Bone marrow (tissue), 2 donors: ENCODE measurements at regions not wholly inside any gene's neighbourhood (a gene's known extent, or its start where the extent isn't known, plus 50 kb on each side); places are given as distances from the start of the nearest gene placed in this dataset.

Experiments used
- DNase-seq, 2 donors: peaks; one replicate each; lab custom pipeline; 2025; lab: John Stamatoyannopoulos, UW

DNA sequence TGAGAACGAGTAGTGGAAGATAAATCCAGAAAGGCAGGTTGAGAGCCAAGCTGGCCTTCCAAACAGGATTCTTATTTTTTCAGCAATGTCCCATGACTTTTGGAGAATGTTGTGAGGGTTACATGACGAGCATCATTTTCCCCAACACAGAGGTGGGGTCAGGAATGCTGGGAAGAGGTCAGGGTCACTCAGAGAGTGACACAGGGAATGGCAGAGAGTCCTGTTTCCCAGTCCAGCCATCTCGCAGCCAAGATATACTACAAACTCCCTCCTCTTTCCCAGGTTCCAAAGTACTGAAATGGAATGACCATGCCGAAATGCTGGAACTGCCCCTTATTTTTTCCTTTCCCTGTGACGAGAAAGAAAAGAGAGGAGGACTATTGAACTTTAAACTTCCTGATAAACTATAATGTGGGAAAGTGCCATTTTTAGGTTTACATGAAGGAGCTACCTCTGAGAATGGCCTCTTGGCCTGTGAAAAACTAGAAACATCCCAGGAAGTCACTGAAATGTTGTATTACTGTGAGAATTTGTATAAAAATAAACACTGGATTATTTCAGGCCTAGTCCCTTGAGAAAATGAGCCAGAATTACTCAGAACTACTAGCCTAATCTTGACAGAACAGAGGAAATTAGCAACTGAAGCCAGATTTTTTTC is 420.4 kb downstream of the CETN3 start:
- DNase-seq, result no peak

DNA sequence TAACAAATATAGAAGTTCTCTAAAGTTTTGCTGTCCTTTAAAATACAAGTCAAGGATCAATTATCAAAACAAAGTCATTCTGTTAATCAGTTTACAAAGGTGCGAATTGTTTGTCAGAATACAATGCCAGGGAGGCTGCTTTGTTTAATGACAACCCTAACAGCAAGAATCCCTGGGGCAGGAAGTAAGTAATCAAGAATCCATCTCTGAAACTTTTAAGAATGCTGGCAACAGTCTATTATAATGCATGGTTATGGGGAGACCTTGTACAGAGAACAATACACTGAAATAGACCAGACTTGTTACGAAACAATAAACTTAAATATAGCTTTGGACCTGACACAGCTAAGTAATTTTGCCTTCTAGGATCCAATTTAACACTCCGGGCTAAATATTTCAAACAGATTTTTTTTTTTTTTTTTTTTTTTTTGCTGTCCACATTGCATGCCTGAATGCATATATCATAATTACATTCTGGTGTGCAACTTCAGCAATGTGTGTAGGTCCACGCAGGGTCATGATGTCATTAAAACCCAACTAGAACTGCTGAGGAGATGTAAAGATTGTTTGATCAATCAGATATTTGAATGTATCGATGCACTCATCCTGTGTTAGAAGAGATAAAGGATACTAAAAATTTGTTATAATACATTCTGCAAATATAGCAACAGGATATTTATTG is 421.3 kb downstream of the CETN3 start:
- no peak for DNase-seq

DNA sequence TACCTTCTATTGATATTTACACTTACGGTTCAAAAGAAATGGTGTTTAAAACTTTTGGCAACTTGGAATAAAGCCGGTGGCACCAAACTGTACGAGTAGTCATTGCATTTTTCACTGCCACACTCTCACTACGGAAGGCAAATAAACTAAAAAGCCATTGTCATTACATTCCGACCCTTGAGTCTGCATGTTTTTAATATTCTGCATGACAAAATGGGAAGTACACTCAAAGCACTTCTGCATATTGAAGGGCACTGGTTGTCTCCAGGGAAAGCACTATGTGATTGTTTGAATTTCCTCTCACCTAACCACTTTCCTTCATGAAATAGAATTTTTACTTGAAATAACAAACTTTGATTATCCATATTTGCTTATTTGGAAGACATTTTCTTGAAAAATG is 426.3 kb downstream of the CETN3 start:
- DNase-seq, result no peak

DNA sequence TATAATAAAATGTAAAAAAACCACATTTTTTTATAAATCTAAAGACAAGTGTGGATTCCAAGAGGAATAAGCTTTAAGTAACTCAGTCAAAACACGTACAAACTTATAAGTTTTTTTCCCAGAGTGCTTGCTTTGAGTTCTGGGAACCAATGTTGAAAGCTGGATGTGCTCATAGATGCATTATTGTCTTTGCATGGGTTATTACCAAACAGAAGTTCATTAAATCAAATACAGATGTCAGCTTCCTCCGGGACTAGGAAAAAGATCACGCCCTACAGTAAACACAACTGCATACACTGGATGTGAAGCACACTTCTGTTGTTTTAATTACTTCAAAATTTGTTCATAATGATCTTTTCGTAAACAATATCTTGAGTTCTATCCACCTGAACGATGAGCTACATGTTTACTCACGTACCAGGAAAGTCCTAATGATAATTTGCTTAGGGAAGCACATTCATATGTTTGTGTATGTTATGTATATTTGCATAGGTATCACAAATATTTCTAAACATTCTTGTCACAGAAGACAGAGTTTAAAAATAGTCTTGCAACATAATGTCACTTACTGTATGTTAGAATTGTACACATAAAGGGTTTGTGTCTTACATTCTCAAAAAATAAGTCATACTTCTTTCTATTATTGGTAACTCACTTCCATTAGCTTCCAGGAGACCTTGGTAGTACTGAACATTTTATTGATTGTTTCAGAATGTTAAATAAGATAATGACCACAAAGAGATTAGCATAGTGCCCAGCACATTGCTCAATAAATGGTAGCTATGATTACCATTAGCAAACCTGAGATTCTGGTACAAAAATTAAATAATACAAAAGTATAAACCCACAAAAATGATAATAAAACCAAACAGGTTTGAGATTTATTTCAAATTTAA is 427.4 kb downstream of the CETN3 start:
- DNase-seq, result no peak

DNA sequence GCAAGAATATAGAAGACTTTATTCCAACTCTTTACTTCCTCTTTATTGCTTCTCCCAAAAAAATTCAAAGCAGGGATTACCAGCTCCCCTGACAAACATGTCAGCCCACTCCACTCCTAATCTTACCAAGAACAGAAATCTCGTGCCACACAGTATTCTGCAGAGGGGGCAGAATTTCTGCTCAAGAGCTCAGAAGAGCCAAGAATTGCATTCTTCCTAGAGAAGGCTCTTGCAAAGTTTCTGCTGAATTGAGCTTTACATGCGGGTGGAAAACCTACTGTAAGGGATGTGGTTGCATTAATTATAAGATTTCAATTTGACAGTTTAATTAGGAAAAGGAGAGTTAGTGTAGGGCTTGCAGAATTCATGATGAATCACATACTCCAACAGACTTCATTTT is 428.5 kb downstream of the CETN3 start:
- DNase-seq, result no peak

DNA sequence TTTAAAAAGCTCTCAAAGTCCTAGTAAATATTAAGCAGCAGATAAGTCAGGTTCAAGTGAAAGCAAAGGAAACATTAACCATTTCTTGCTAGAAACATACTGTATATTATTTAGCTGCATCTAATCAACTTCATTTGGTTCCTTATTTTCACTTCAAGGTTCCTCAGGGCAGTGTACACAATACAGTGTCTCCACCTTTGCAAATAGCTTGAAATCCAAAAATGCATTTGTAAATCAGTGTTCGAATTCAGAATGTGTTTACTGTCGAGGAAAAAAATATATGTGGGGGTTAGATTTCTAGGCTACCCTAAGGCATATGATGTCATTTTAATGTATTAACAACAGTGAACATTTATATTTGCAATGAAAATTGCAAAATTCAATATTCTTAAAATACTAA is 436.0 kb downstream of the CETN3 start:
- no peak for DNase-seq

DNA sequence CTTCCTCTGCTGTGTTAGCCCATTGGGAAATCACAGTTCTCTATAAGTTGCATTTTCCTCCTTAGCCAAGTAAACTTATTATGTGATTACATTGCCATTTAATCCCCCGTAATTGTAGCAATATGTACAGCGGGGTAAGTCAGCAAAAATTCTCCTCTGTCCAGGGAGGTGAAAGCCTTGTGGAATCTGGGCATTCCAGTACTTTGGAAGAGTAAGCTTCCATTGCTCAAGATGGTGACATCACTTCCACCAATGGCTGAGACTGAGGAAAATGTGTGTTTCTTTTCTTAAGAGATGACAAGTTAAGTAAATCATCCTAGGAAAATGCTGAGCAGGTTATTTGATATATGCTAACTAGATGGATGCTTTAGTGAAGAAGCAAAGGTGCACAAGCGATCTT is 436.7 kb downstream of the CETN3 start:
- DNase-seq, result no peak

DNA sequence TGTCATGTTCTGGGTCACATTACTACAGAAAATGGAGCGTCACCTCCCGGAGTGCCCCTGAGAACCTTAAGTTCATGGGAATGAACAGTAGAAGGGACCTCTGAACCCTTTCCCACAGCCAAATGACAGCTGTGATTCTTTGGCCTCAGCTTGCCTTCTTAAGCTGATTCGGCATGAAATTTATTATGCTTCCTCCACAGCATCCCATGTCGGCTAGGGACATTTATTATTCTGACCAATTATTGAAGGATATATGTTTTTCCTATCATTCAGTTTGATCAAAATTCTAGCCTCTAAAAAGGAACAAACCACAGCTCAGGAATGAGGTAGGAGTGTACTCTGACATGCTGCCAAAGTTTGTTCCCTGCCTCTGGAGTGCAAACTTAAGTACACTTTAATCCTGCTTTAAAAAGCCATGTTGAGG is 440.6 kb downstream of the CETN3 start:
- DNase-seq, result no peak

DNA sequence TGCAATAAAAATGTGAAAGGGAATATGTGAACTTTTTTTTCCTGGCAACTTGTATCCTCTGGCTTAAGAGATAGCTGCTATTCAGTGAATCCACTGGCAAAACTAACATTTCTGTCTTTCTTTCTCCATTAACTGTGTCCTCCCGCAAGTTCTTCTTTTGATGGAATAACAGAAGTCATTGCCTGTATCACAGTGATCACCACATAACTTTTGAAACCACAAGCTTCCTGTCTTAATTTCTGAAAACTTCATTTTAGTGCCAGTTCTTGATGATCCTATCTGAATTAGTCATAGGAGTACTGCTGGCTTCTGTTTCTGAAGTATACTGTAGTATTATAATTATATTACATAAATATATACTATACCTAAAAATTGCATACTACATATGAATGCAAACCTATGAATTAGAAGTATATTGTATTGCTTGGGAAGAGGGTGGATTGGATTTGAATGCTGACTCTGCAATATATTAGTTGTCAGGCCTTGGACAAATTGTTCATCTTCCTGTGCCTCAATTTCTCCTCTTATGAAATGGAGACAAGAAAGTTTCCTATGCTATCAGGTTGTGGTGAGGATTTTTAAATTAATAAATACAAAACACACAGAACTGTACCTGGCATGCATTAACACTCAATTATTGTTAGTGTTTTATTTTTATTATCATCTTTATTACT is 441.6 kb downstream of the CETN3 start:
- peak in 1 of 2 donors; percentile 88 for DNase-seq

DNA sequence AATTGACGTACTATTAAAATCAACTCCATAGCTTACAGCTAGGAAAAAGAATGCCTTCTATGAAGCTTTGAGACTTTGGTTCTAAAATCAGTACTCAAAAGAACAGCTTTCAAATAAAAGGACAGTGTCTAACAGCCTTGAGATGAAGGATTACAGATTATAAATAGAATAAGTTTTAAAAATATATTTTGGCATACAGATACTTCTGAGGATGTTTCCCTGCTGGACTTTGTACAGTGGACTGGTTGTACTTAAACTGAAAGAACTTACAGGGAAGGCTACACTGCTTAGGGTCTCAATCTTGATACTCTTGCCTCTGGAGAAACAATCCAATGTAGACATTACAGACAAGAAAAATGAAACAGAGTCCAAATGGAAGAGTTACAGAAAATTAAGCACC is 452.7 kb downstream of the CETN3 start:
- no peak for DNase-seq

DNA sequence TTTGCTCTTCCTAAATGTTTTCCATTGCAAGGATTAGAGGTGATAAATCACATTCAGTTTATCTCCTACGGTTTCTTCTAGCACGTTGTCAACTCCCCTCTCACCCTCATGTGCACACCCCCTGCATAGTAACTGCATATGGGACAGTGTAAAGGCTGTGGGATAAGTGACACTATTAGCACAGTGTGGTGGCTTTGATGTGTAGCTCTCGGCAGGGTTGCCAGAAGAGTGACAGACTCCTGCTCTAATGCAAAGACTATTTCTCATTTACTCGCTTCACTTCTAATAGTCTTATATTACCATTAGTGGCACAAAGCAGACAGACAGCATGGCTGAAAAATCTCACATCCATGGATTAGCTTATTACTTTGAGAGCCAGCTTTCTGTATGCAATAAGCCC is 454.6 kb downstream of the CETN3 start:
- DNase-seq, result no peak

DNA sequence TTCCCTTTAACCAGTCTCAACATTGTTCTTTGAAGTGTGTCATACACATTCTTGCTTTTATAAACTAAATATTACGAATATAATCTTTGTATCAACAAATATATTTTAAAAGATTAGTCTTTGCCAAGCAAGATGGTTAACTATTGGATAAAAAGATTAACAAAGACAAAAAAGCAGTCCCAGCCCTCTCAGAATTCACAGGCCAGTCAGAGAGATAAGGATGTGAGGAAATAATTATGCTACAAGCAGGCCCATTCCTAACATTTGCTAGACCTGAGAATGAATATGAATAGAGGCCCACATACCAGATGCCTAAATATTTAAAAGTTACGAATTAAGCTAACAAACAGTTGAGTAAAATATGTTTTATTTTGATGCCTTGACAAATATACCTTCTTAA is 457.7 kb downstream of the CETN3 start:
- no peak for DNase-seq

DNA sequence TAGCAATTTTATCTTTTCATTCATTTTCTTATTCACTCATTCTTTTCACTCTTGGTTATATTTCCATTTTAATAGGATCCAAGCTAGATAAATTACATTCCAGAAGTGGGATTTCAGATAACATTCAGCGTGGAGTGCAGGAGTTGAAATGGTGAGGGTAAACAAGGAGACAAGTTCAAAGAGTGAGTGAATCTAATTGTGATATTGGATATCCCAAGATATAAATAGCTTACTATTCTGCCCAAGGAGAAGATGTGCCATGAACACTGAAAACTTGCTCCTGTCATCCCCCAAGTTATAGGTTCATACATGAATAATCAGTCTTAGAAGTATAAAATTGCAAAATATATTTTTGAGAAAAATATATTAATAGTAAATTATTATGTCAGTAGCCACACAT is 459.3 kb downstream of the CETN3 start:
- DNase-seq, result no peak

DNA sequence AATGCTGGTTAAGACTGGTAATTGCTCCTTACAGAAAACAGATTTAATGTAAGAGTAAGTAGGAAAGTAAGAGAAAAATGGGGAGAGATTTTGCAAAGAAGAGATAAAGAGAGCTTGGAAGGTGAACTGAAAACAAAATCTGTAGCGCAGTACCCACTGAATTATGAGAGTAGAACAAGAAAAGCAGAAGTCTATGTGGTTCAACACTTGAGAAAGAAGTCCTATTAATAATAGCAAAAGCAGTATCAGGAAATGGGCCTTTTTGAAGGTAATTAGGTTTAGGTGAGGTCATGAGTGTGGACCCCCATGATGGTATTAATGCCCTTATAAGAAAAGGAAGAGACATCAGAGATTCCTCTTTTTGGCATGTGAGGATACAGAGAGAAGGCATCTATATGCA is 460.6 kb downstream of the CETN3 start:
- no peak for DNase-seq

DNA sequence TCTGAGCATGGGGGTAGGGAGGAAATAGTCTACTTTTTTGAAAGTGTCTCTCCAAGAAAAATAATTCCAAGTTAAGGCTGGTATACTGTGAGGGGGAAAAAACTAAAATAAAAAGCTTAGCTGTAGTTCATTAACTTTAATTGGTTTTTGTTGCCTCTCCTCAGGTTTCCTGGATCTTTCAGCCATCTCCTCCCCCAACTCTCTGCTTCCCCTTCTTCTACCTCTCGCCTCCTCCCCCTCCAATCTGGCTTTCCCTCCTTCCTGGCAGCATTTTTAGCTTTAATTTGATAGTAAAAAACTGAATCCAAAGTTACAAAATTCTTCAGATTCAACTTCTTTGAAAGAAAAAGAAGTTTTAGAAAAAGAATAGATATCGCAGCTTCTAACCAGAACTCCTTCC is 462.6 kb downstream of the CETN3 start:
- DNase-seq, result no peak

DNA sequence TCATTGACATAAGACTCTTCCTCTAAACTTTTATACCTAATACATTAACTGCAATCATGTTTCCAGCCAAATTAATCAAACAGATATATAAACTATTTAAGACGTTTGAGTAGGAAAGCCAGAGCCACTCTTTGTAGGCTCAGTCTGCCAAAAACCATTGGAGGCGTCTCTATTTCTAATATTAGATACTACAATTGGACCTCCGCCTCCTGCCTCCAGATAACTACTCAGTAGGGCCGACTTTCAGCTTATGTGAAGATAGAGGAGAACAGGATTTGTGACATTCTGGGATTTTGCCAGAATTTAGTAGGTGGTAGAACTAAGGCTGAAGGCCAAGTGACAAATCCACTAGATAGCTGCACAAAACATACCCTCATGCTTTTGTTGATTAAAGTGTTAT is 463.0 kb downstream of the CETN3 start:
- DNase-seq, result no peak

DNA sequence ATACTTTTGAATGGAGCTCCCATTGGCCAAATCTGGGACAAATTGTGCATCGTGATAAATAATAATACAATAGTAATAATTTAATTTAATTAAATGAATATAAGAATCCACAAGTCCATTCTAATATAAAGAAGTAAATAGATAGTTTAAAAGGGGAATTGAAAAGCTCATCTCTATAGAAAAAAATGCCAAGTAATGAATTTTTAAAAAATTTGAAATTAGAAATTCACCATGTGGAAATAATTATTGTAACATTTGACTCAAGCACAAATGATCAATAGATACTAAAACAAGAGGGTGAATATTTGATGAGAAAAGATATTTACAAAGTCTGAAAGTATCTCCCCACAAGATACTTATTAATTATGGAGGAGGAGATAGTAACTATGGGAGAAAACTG is 467.4 kb downstream of the CETN3 start:
- no peak for DNase-seq

DNA sequence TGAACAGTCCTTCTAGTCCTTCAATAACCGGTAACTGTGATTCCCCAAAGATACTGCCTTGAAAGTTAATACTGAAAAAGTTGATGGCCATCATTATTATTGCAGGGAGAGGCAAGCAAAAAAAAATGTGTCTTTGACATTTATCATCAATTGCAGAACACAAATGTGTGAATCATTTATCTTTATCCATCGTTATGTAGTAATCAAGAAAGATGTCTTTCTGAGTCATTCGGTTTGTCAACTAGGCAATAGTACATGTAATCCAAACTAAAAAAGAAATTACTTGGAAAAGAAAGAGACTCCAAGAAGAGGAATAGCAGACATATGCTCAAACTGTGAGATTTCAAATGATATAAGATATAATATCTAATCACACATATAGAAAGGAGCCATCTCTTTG is 473.0 kb downstream of the CETN3 start:
- no peak for DNase-seq

DNA sequence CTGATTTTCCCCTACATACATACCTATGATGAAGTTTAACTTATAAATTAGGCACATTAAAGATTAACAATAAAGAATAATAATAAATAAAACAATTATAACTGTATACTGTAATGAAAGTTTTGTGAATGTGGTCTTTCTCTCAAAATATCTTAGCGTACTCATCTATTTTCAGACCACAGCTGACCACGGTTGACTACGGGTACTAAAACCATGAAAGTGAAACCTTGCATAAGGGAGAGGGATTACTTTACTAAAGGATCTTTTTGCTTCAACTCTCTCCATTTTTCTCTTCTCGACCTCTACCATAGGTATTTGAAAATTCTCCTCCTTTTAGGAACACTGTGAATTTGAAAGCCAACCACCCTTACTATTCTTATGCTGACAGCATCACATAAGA is 475.5 kb downstream of the CETN3 start:
- DNase-seq, result no peak

DNA sequence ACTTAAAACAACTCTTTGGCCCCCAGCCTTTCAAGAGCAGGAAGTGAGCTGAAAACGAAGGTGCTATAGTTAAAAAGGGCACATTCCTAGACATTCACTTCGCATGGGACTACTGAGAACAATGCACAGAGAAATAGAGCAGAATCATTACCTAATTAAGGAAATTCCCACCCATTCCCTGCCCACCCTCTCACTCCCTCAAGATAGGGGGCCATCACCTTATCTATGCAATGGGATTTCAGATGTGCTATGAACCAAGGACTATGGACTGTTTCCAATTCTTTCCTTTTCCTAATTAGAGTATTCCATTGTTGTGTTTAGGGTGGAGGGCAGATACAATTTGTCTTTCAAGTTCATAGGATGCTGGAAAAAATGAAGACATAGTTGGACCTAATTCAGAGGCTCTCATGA is 476.8 kb downstream of the CETN3 start:
- DNase-seq, result no peak

DNA sequence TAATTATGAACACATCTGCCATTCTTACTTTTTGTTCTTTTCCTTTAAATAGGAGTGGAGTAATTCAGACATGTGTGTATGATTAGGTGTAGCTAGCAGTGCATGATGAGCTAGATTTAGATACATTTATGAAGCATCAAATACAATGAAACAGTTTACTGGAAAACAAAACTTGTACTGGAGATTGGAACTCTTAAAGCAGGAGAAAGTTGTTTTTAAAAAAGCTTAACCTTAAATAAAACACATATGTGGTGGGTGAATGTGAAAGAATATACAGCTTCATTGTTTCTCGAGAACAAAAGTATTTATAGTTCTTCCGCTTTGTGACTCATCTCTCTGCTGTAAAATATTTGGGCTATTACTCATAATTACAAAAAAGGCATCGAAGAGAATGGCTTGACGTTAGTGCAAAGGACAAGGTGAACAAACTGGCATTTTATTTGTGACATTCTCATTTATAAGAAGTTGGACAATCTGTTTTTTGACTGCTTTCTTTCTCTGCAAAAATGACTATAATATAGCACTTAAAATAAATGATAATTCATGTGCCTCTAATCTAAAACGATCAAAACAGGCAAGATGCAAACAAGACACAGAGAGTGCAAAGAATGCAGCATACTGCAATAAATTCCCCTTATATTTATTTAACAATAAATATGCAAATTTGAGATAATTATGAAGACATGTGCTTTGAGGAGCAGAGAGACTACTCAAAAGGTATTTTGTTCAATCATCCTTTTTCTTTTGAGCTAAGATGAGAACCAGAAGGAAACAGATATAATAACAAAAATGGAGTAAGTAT is 478.8 kb downstream of the CETN3 start:
- peak in 1 of 2 donors; percentile 30 for DNase-seq

DNA sequence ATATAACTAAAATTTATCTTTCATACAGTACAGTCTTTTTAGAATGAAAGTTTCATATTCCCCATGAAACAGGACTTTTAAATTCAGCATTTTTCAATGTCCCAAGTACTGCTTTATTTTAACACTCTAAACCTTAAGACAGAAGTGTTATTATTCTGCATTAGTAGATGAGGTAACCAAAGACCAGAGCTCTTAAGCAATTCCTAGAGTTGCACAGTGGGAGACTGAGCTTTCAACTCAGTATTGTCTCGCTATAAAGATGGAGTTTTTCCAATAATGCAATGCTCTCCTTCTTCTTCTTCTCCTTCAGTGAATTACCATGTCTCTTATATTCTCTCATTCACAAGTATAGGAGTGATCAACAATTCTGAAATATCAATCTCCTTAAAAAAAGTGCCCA is 479.7 kb downstream of the CETN3 start:
- no peak for DNase-seq
